ENCODE measurements at regions not wholly inside any gene's neighbourhood (a gene's known extent, or its start where the extent isn't known, plus 50 kb on each side); places are given as distances from the start of the nearest gene placed in this dataset.

DNA sequence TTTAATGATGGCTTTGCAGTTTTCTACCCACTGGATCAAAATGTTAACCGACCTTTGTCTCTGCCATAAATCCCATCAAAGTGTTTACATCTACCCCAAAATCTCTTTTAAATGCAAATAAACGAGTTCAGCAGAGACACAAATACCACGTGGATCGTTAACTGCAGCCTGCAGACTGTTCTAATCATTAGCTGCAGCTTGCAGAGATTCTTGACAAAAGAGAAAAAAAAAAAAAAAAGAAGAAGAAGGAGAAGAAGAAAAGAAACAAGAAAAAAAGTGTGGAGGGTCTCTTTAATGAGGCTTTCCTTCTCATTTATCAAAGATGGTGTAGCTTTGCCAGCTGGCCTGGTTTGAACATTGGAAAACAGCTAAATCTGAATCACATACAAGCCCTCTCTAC, 275.7 kb downstream of the NEDD1 start:
- Histone ChIP-seq H3K4me2 (no peak overlapping the region), H3K9ac (no peak overlapping the region), H3K36me3 (ENCODE audit: insufficient read depth) (no peaks in the 10 kb centered on the region), H3K4me3 (IDR thresholded peaks at IDR 0.05; ENCODE audit: insufficient read depth, low read depth, low read length) (no peak overlapping the region), H3K79me2 (ENCODE audit: insufficient read depth, low read depth) (no peaks in the 10 kb centered on the region), H4K20me1 (ENCODE audit: insufficient read depth) (no peaks in the 10 kb centered on the region), H3K27me3 (ENCODE audit: insufficient read depth, low read depth) (no peaks in the 10 kb centered on the region), H3K27ac (no peak overlapping the region), H3K4me1 (ENCODE audit: low read depth, poor library complexity, severe bottlenecking) (no peaks in the 10 kb centered on the region), H2AFZ (ENCODE audit: low read depth) (no peak overlapping the region)
- TF ChIP-seq, protein P1, sequence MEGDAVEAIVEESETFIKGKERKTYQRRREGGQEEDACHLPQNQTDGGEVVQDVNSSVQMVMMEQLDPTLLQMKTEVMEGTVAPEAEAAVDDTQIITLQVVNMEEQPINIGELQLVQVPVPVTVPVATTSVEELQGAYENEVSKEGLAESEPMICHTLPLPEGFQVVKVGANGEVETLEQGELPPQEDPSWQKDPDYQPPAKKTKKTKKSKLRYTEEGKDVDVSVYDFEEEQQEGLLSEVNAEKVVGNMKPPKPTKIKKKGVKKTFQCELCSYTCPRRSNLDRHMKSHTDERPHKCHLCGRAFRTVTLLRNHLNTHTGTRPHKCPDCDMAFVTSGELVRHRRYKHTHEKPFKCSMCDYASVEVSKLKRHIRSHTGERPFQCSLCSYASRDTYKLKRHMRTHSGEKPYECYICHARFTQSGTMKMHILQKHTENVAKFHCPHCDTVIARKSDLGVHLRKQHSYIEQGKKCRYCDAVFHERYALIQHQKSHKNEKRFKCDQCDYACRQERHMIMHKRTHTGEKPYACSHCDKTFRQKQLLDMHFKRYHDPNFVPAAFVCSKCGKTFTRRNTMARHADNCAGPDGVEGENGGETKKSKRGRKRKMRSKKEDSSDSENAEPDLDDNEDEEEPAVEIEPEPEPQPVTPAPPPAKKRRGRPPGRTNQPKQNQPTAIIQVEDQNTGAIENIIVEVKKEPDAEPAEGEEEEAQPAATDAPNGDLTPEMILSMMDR (conservative IDR thresholded peaks at IDR 0.05; ENCODE audit: low read depth, low read length): no peak

GRCh38 chr12:97184127-97184773, 277.2 kb downstream of the NEDD1 start:
- Histone ChIP-seq H4K20me1 (ENCODE audit: insufficient read depth) (no peaks in the 10 kb centered on the region), H3K4me1 (ENCODE audit: low read depth, poor library complexity, severe bottlenecking) (no peaks in the 10 kb centered on the region), H3K79me2 (ENCODE audit: insufficient read depth, low read depth) (no peaks in the 10 kb centered on the region), H3K36me3 (ENCODE audit: insufficient read depth) (no peaks in the 10 kb centered on the region), H3K4me2 (no peak overlapping the region), H3K27ac (no peak overlapping the region), H3K9ac (no peak overlapping the region), H2AFZ (ENCODE audit: low read depth) (no peak overlapping the region), H3K27me3 (ENCODE audit: insufficient read depth, low read depth) (no peaks in the 10 kb centered on the region), H3K4me3 (IDR thresholded peaks at IDR 0.05; ENCODE audit: insufficient read depth, low read depth, low read length) (no peak overlapping the region)
- TF ChIP-seq, protein P1 (conservative IDR thresholded peaks at IDR 0.05; ENCODE audit: low read depth, low read length): no peak

DNA sequence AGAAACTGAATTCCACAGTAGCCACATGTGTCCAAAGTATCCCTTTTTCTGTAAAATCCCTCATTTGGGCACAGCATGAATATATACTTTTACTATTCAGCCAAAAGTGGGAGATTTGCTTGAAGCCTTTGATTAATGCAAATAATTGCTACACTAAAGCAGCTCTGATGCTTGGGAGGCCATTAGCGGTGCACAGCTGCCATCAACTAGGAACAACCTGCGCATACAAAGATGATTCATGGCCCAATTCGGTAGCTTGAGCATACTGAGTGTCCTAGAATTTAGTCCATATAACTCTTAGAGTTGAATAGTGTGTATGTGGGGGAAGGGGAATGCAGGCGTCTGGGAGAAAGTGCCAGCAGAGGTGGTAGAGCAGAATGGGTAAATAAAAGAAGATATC, 277.0 kb upstream of the RMST start:
- Histone ChIP-seq H3K4me1 (ENCODE audit: low read depth, poor library complexity, severe bottlenecking) (no peaks in the 10 kb centered on the region), H3K4me2 (no peak overlapping the region), H3K4me3 (IDR thresholded peaks at IDR 0.05; ENCODE audit: insufficient read depth, low read depth, low read length) (no peak overlapping the region), H3K79me2 (ENCODE audit: insufficient read depth, low read depth) (no peaks in the 10 kb centered on the region), H3K9ac (no peak overlapping the region), H3K27me3 (ENCODE audit: insufficient read depth, low read depth) (no peaks in the 10 kb centered on the region), H4K20me1 (ENCODE audit: insufficient read depth) (no peaks in the 10 kb centered on the region), H3K27ac (no peak overlapping the region), H3K36me3 (ENCODE audit: insufficient read depth) (no peaks in the 10 kb centered on the region), H2AFZ (ENCODE audit: low read depth) (no peak overlapping the region)
- TF ChIP-seq, protein P1 (conservative IDR thresholded peaks at IDR 0.05; ENCODE audit: low read depth, low read length): no peak

DNA sequence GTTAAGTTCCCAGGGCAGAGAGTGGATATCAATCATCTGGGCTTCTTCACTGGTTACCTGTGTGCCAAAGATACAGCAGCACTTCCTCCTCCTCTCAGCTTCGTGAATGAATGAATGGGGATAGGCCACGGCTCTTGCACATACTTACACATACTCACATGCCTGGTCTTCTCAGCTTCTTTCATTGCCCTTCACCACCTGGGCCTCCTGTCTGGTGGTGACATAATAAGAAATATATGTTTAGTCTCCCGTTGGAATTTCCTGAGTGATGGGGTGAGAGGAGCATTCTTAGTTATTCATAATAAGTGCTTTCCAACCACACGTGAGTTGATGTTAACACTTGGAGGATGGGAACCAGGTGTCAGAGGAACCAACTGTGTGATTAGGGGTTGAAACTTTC, 268.1 kb upstream of the RMST start:
- Histone ChIP-seq H3K79me2 (ENCODE audit: insufficient read depth, low read depth) (no peaks in the 10 kb centered on the region), H3K27me3 (ENCODE audit: insufficient read depth, low read depth) (no peaks in the 10 kb centered on the region), H3K36me3 (ENCODE audit: insufficient read depth) (no peaks in the 10 kb centered on the region), H3K4me2 (no peak overlapping the region), H2AFZ (ENCODE audit: low read depth) (no peak overlapping the region), H4K20me1 (ENCODE audit: insufficient read depth) (no peaks in the 10 kb centered on the region), H3K4me3 (IDR thresholded peaks at IDR 0.05; ENCODE audit: insufficient read depth, low read depth, low read length) (no peak overlapping the region), H3K27ac (no peak overlapping the region), H3K4me1 (ENCODE audit: low read depth, poor library complexity, severe bottlenecking) (no peaks in the 10 kb centered on the region), H3K9ac (no peak overlapping the region)
- TF ChIP-seq, protein P1 (conservative IDR thresholded peaks at IDR 0.05; ENCODE audit: low read depth, low read length): no peak
